ENCODE measurements at regions not wholly inside any gene's neighbourhood (a gene's known extent, or its start where the extent isn't known, plus 50 kb on each side); places are given as distances from the start of the nearest gene placed in this dataset.

- DNase-seq (ENCODE audit: low read depth), result no peak
- no peak overlapping the region for H3K4me3 ChIP-seq (ENCODE audit: low read depth, low read length)
- TF ChIP-seq, protein P1, sequence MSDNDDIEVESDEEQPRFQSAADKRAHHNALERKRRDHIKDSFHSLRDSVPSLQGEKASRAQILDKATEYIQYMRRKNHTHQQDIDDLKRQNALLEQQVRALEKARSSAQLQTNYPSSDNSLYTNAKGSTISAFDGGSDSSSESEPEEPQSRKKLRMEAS (IDR thresholded peaks at IDR 0.05; ENCODE audit: low read depth, low read length), result no peak
- TF ChIP-seq MYC (IDR thresholded peaks at IDR 0.05; ENCODE audit: low read depth, low read length), result no peak
- no peak for TF ChIP-seq POLR2A (IDR thresholded peaks at IDR 0.05; ENCODE audit: extremely low read depth, insufficient read length)
- no peak for TF ChIP-seq CTCF (IDR thresholded peaks at IDR 0.05; ENCODE audit: low read depth, low read length)
Observed at GRCh38 chr11:134685793-134686380, 273.8 kb upstream of the B3GAT1 start.

- DNase-seq (ENCODE audit: low read depth), result no peak
- TF ChIP-seq, protein P1 (IDR thresholded peaks at IDR 0.05; ENCODE audit: low read depth, low read length), result no peak
- no peak for TF ChIP-seq POLR2A (IDR thresholded peaks at IDR 0.05; ENCODE audit: extremely low read depth, insufficient read length)
- TF ChIP-seq CTCF (IDR thresholded peaks at IDR 0.05; ENCODE audit: low read depth, low read length), result no peak
- no peak for TF ChIP-seq MYC (IDR thresholded peaks at IDR 0.05; ENCODE audit: low read depth, low read length)
- no peak overlapping the region for H3K4me3 ChIP-seq (ENCODE audit: low read depth, low read length)
Observed at GRCh38 chr11:134684576-134684975, 272.5 kb upstream of the B3GAT1 start.

- no peak overlapping the region for H3K4me3 ChIP-seq (ENCODE audit: low read depth, low read length)
- TF ChIP-seq, protein P1 (IDR thresholded peaks at IDR 0.05; ENCODE audit: low read depth, low read length), result no peak
- TF ChIP-seq CTCF (IDR thresholded peaks at IDR 0.05; ENCODE audit: low read depth, low read length) (no peak), POLR2A (IDR thresholded peaks at IDR 0.05; ENCODE audit: extremely low read depth, insufficient read length) (no peak), MYC (IDR thresholded peaks at IDR 0.05; ENCODE audit: low read depth, low read length) (no peak)
- DNase-seq (ENCODE audit: low read depth), result no peak
Observed at GRCh38 chr11:134683860-134684259, 271.8 kb upstream of the B3GAT1 start.

GRCh38 chr11:134682577-134682976, 270.5 kb upstream of the B3GAT1 start:
- H3K4me3 ChIP-seq (ENCODE audit: low read depth, low read length), result no peak overlapping the region
- no peak for TF ChIP-seq MYC (IDR thresholded peaks at IDR 0.05; ENCODE audit: low read depth, low read length)
- no peak for TF ChIP-seq POLR2A (IDR thresholded peaks at IDR 0.05; ENCODE audit: extremely low read depth, insufficient read length)
- no peak for TF ChIP-seq CTCF (IDR thresholded peaks at IDR 0.05; ENCODE audit: low read depth, low read length)
- TF ChIP-seq, protein P1 (IDR thresholded peaks at IDR 0.05; ENCODE audit: low read depth, low read length), result no peak
- no peak for DNase-seq (ENCODE audit: low read depth)

DNA sequence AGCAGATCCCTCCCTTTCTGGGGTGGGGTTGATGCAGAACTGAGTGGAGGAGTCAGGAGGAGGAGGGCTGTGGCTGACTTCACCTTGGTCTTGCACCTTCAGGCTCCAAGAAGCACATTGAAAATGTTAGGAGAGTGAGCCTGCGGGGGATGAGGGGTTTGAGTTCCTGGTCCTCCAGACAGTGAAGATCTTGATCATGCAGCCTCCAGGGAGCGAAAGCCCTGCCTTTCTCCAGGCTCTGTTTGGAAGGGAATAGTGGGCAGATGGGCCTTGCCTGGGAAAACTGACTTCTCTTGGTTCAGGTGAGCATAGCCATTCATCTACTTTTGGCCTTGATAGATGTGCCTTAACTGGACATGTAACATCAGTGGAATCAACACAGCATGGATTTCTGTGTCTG, 267.6 kb upstream of the B3GAT1 start:
- TF ChIP-seq CTCF (IDR thresholded peaks at IDR 0.05; ENCODE audit: low read depth, low read length) (no peak), POLR2A (IDR thresholded peaks at IDR 0.05; ENCODE audit: extremely low read depth, insufficient read length) (no peak)
- no peak overlapping the region for H3K4me3 ChIP-seq (ENCODE audit: low read depth, low read length)

GRCh38 chr11:134678744-134679143, 266.7 kb upstream of the B3GAT1 start:
- DNase-seq (ENCODE audit: low read depth), result peak; percentile 14
- TF ChIP-seq MYC (IDR thresholded peaks at IDR 0.05; ENCODE audit: low read depth, low read length) (no peak), POLR2A (IDR thresholded peaks at IDR 0.05; ENCODE audit: extremely low read depth, insufficient read length) (no peak), CTCF (IDR thresholded peaks at IDR 0.05; ENCODE audit: low read depth, low read length) (no peak)
- TF ChIP-seq, protein P1 (IDR thresholded peaks at IDR 0.05; ENCODE audit: low read depth, low read length), result no peak
- no peak overlapping the region for H3K4me3 ChIP-seq (ENCODE audit: low read depth, low read length)

More for the DNA sequence above, 267.6 kb upstream of the B3GAT1 start:
- DNase-seq (ENCODE audit: low read depth), result no peak

Data from NB4 (cell line).